HG03196 (cell line): ENCODE measurements at regions not wholly inside any gene's neighbourhood (a gene's known extent, or its start where the extent isn't known, plus 50 kb on each side); places are given as distances from the start of the nearest gene placed in this dataset.

Source experiments
- ATAC-seq: cut with Tn5 transposase; IDR thresholded peaks from one replicate; pipeline ENCODE4 v1.9.1; 2021; ENCODE audit not compliant: unreplicated experiment

GRCh38 chr1:187622545-187622944 lies 793.8 kb downstream of the PLA2G4A start:
- no peak for ATAC-seq

GRCh38 chr1:187624812-187625545 lies 796.2 kb downstream of the PLA2G4A start:
- no peak for ATAC-seq

- no peak for ATAC-seq
Measured at GRCh38 chr1:187626056-187626455, 797.3 kb downstream of the PLA2G4A start.

GRCh38 chr1:187627516-187627915 lies 798.8 kb downstream of the PLA2G4A start:
- no peak for ATAC-seq

- no peak for ATAC-seq
Measured at GRCh38 chr1:187629075-187629474, 800.3 kb downstream of the PLA2G4A start.

- no peak for ATAC-seq
Measured at GRCh38 chr1:187630653-187631380, 802.1 kb downstream of the PLA2G4A start.

- ATAC-seq: no peak
Measured at GRCh38 chr1:187631381-187631675, 802.6 kb downstream of the PLA2G4A start.

GRCh38 chr1:187631984-187632383 lies 803.2 kb downstream of the PLA2G4A start:
- ATAC-seq: no peak

- no peak for ATAC-seq
Measured at GRCh38 chr1:187634940-187635339, 806.2 kb downstream of the PLA2G4A start.

- ATAC-seq: no peak
Measured at GRCh38 chr1:187638733-187639434, 810.1 kb downstream of the PLA2G4A start.

GRCh38 chr1:187641015-187641414 lies 812.3 kb downstream of the PLA2G4A start:
- ATAC-seq: no peak

- ATAC-seq: no peak
Measured at GRCh38 chr1:187641463-187641862, 812.7 kb downstream of the PLA2G4A start.

- ATAC-seq: no peak
Measured at GRCh38 chr1:187641907-187642306, 813.2 kb downstream of the PLA2G4A start.

- no peak for ATAC-seq
Measured at GRCh38 chr1:187645651-187646050, 816.9 kb downstream of the PLA2G4A start.

- no peak for ATAC-seq
Measured at GRCh38 chr1:187646536-187647107, 817.9 kb downstream of the PLA2G4A start.

- ATAC-seq: no peak
Measured at GRCh38 chr1:187648091-187648490, 819.3 kb downstream of the PLA2G4A start.

- ATAC-seq: no peak
Measured at GRCh38 chr1:187654635-187655034, 825.9 kb downstream of the PLA2G4A start.

- no peak for ATAC-seq
Measured at GRCh38 chr1:187655104-187655503, 826.4 kb downstream of the PLA2G4A start.

GRCh38 chr1:187665483-187665882 lies 836.7 kb downstream of the PLA2G4A start:
- no peak for ATAC-seq

- no peak for ATAC-seq
Measured at GRCh38 chr1:187680823-187681222, 852.1 kb downstream of the PLA2G4A start.

- no peak for ATAC-seq
Measured at GRCh38 chr1:187682112-187682511, 853.4 kb downstream of the PLA2G4A start.

GRCh38 chr1:187685333-187685732 lies 856.6 kb downstream of the PLA2G4A start:
- ATAC-seq: no peak
